IPS-15b (cell line): ENCODE measurements at regions not wholly inside any gene's neighbourhood (a gene's known extent, or its start where the extent isn't known, plus 50 kb on each side); places are given as distances from the start of the nearest gene placed in this dataset.

Experiments used
- H3K27me3 ChIP-seq: one replicate; pipeline ENCODE4 v1.6.1; 2013; ENCODE audit warnings: low read length; ENCODE audit not compliant: control insufficient read depth, insufficient read depth
- H3K36me3 ChIP-seq: one replicate; pipeline ENCODE4 v1.6.1; 2013; ENCODE audit warnings: low read length; ENCODE audit not compliant: control insufficient read depth, insufficient read depth
- H3K4me1 ChIP-seq: one replicate; pipeline ENCODE4 v1.6.1; 2013; ENCODE audit warnings: mild to moderate bottlenecking, low read length; ENCODE audit not compliant: control insufficient read depth, insufficient read depth
- H3K4me3 ChIP-seq: one replicate; pipeline ENCODE4 v1.5.1; 2013; ENCODE audit warnings: low read depth, low read length
- H3K9ac ChIP-seq: one replicate; pipeline ENCODE4 v1.6.1; 2013; ENCODE audit warnings: low read depth, mild to moderate bottlenecking, low read length
- H3K9me3 ChIP-seq: one replicate; pipeline ENCODE4 v1.6.1; 2013; ENCODE audit warnings: mild to moderate bottlenecking, low read length; ENCODE audit not compliant: control insufficient read depth, insufficient read depth

GRCh38 chr9:105865285-105865684, 170.9 kb downstream of the TMEM38B start:
- Histone ChIP-seq H3K4me3 (no peak overlapping the region), H3K9ac (no peak overlapping the region), H3K4me1 (no peaks in the 10 kb centered on the region), H3K9me3 (no peaks in the 10 kb centered on the region), H3K36me3 (no peaks in the 10 kb centered on the region), H3K27me3 (no peaks in the 10 kb centered on the region)

GRCh38 chr9:105871540-105871939, 177.2 kb downstream of the TMEM38B start:
- H3K4me3 ChIP-seq = no peak overlapping the region
- no peaks in the 10 kb centered on the region for H3K9me3 ChIP-seq
- no peaks in the 10 kb centered on the region for H3K4me1 ChIP-seq
- H3K27me3 ChIP-seq = no peaks in the 10 kb centered on the region
- H3K36me3 ChIP-seq = no peaks in the 10 kb centered on the region
- H3K9ac ChIP-seq = no peak overlapping the region

- no peaks in the 10 kb centered on the region for H3K9me3 ChIP-seq
- no peak overlapping the region for H3K9ac ChIP-seq
- no peaks in the 10 kb centered on the region for H3K27me3 ChIP-seq
- no peaks in the 10 kb centered on the region for H3K36me3 ChIP-seq
- no peaks in the 10 kb centered on the region for H3K4me1 ChIP-seq
- H3K4me3 ChIP-seq = no peak overlapping the region
Observed at GRCh38 chr9:105873801-105874200, 179.5 kb downstream of the TMEM38B start.

- no peaks in the 10 kb centered on the region for H3K36me3 ChIP-seq
- no peaks in the 10 kb centered on the region for H3K27me3 ChIP-seq
- H3K4me1 ChIP-seq = no peaks in the 10 kb centered on the region
- no peak overlapping the region for H3K4me3 ChIP-seq
- no peak overlapping the region for H3K9ac ChIP-seq
- H3K9me3 ChIP-seq = no peaks in the 10 kb centered on the region
Observed at GRCh38 chr9:105877721-105878120, 183.4 kb downstream of the TMEM38B start.

- no peak overlapping the region for H3K4me3 ChIP-seq
- H3K4me1 ChIP-seq = no peaks in the 10 kb centered on the region
- H3K9me3 ChIP-seq = no peaks in the 10 kb centered on the region
- no peak overlapping the region for H3K9ac ChIP-seq
- no peaks in the 10 kb centered on the region for H3K36me3 ChIP-seq
- H3K27me3 ChIP-seq = no peaks in the 10 kb centered on the region
Observed at GRCh38 chr9:105879181-105879580, 184.8 kb downstream of the TMEM38B start.

- no peaks in the 10 kb centered on the region for H3K4me1 ChIP-seq
- no peak overlapping the region for H3K4me3 ChIP-seq
- H3K36me3 ChIP-seq = no peaks in the 10 kb centered on the region
- H3K9ac ChIP-seq = no peak overlapping the region
- H3K27me3 ChIP-seq = no peaks in the 10 kb centered on the region
- H3K9me3 ChIP-seq = no peaks in the 10 kb centered on the region
Observed at GRCh38 chr9:105880517-105880916, 186.2 kb downstream of the TMEM38B start.

- Histone ChIP-seq H3K9ac (no peak overlapping the region), H3K4me1 (no peaks in the 10 kb centered on the region), H3K9me3 (no peaks in the 10 kb centered on the region), H3K27me3 (no peaks in the 10 kb centered on the region), H3K4me3 (no peak overlapping the region), H3K36me3 (no peaks in the 10 kb centered on the region)
Observed at GRCh38 chr9:105881021-105881420, 186.7 kb downstream of the TMEM38B start.

GRCh38 chr9:105881654-105882349, 187.5 kb downstream of the TMEM38B start:
- no peaks in the 10 kb centered on the region for H3K4me1 ChIP-seq
- H3K27me3 ChIP-seq = no peaks in the 10 kb centered on the region
- no peaks in the 10 kb centered on the region for H3K36me3 ChIP-seq
- no peak overlapping the region for H3K9ac ChIP-seq
- H3K9me3 ChIP-seq = no peaks in the 10 kb centered on the region
- H3K4me3 ChIP-seq = no peak overlapping the region

- Histone ChIP-seq H3K36me3 (no peaks in the 10 kb centered on the region), H3K4me3 (no peak overlapping the region), H3K4me1 (no peaks in the 10 kb centered on the region), H3K9me3 (no peaks in the 10 kb centered on the region), H3K9ac (no peak overlapping the region), H3K27me3 (no peaks in the 10 kb centered on the region)
Observed at GRCh38 chr9:105883847-105884246, 189.5 kb downstream of the TMEM38B start.

GRCh38 chr9:105884416-105884815, 190.1 kb downstream of the TMEM38B start:
- H3K4me3 ChIP-seq = no peak overlapping the region
- H3K27me3 ChIP-seq = no peaks in the 10 kb centered on the region
- H3K36me3 ChIP-seq = no peaks in the 10 kb centered on the region
- H3K4me1 ChIP-seq = no peaks in the 10 kb centered on the region
- H3K9me3 ChIP-seq = no peaks in the 10 kb centered on the region
- H3K9ac ChIP-seq = no peak overlapping the region

- H3K9ac ChIP-seq = no peak overlapping the region
- peaks cover 5% of the 10 kb centered on the region for H3K4me1 ChIP-seq
- H3K27me3 ChIP-seq = peaks cover 2% of the 10 kb centered on the region
- no peaks in the 10 kb centered on the region for H3K36me3 ChIP-seq
- H3K4me3 ChIP-seq = no peak overlapping the region
- H3K9me3 ChIP-seq = no peaks in the 10 kb centered on the region
Observed at GRCh38 chr9:105886136-105886535, 191.8 kb downstream of the TMEM38B start.

- Histone ChIP-seq H3K4me3 (no peak overlapping the region), H3K27me3 (peaks cover 7% of the 10 kb centered on the region), H3K9me3 (no peaks in the 10 kb centered on the region), H3K36me3 (no peaks in the 10 kb centered on the region), H3K9ac (no peak overlapping the region), H3K4me1 (peaks cover 5% of the 10 kb centered on the region)
Observed at GRCh38 chr9:105887679-105888078, 193.3 kb downstream of the TMEM38B start.
